SU-DHL-6 (cell line): ENCODE measurements at regions not wholly inside any gene's neighbourhood (a gene's known extent, or its start where the extent isn't known, plus 50 kb on each side); places are given as distances from the start of the nearest gene placed in this dataset.

Source experiments
- H2AFZ ChIP-seq: fragments of 200-600 bp; sonication (generic); 2 replicates; pipeline ENCODE4 v1.6.1; 2014; ENCODE audit warnings: low read depth, mild to moderate bottlenecking, moderate library complexity, mixed read lengths, antibody characterized with exemption, low read length; ENCODE audit not compliant: severe bottlenecking
- H3F3A ChIP-seq: fragments of 200-600 bp; shearing (Covaris generic); 2 replicates; pipeline ENCODE4 v1.6.0; 2016; ENCODE audit warnings: antibody characterized with exemption, mild to moderate bottlenecking; ENCODE audit not compliant: insufficient read depth
- H3K27ac ChIP-seq: fragments of 200-600 bp; sonication (generic); 2 replicates; pipeline ENCODE4 v1.5.1; 2016; ENCODE audit warnings: low read depth, mild to moderate bottlenecking, low read length, moderate library complexity, mixed read lengths
- H3K27me3 ChIP-seq: fragments of 200-600 bp; sonication (generic), shearing (Covaris generic); 2 replicates; pipeline ENCODE4 v1.6.0; 2014; ENCODE audit warnings: mild to moderate bottlenecking, low read length
- H3K36me3 ChIP-seq: fragments of 200-600 bp; sonication (generic); 2 replicates; pipeline ENCODE4 v1.6.1; 2014; ENCODE audit warnings: mild to moderate bottlenecking, low read length, mixed read lengths
- H3K4me2 ChIP-seq: fragments of 300-600, 200-600 bp; shearing (Covaris generic), sonication (generic); 2 replicates; pipeline ENCODE4 v1.6.0; 2014; ENCODE audit warnings: low read length, low read depth, mild to moderate bottlenecking; ENCODE audit not compliant: poor library complexity, severe bottlenecking
- H3K4me3 ChIP-seq: fragments of 200-600 bp; sonication (generic); 2 replicates; pipeline ENCODE4 v1.5.1; 2014; ENCODE audit warnings: antibody characterized with exemption, low read length, mild to moderate bottlenecking, mixed read lengths; ENCODE audit not compliant: insufficient read depth, poor library complexity, severe bottlenecking
- H3K79me2 ChIP-seq: fragments of 200-600 bp; sonication (generic); 2 replicates; pipeline ENCODE4 v1.6.1; 2014; ENCODE audit warnings: mild to moderate bottlenecking, low read length, moderate library complexity; ENCODE audit not compliant: insufficient read depth
- H3K9ac ChIP-seq: fragments of 200-600 bp; sonication (generic); 2 replicates; pipeline ENCODE4 v1.7.0; 2014; ENCODE audit warnings: mild to moderate bottlenecking, low read length
- H3K9me2 ChIP-seq: fragments of 200-600 bp; sonication (generic); replicated peaks from 2 replicates; pipeline ENCODE4 v1.6.1; 2014; ENCODE audit warnings: low read length; ENCODE audit not compliant: insufficient read depth
- H3K9me3 ChIP-seq: fragments of 200-600 bp; sonication (generic); 2 replicates; pipeline ENCODE4 v1.6.1; 2014; ENCODE audit warnings: low read length, mixed read lengths; ENCODE audit not compliant: insufficient read depth
- H4K20me1 ChIP-seq: fragments of 200-600 bp; sonication (generic); 2 replicates; pipeline ENCODE4 v1.6.1; 2014; ENCODE audit warnings: low read depth, mild to moderate bottlenecking, antibody characterized with exemption, low read length, moderate library complexity, mixed read lengths
- EZH2phosphoT487 ChIP-seq: fragments of 200-600 bp; sonication (generic), shearing (Covaris generic); conservative IDR thresholded peaks from 2 replicates; pipeline ENCODE4 v1.6.1; 2018; ENCODE audit warnings: mild to moderate bottlenecking, antibody characterized with exemption, low read length, moderate library complexity, mixed read lengths
- TF ChIP-seq, protein P1 (sequence below): fragments of 200-600 bp; sonication (generic); IDR thresholded peaks from one replicate; pipeline ENCODE4 v1.5.1; 2017; ENCODE audit warnings: antibody characterized with exemption, mild to moderate bottlenecking, low read length, moderate library complexity; ENCODE audit not compliant: insufficient read depth, poor library complexity, severe bottlenecking

DNA sequence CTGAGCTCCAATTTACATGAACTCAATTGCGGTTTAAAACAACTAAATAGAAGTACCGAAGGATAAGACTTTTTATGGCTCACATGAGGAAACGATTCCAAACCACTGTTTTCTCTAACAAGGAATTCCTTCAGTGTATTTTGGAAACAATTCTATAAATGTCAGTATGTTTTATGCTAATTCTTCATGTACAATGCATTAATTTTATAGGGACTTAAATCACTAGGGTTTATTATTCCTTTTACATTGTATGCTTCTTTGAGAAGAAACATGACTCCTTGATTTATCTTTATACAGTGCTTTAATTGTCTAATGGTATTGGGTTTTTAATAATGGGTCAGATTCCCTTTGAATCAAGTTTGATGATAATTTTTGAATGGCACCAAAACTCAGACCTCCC is 566.8 kb downstream of the EPHA4 start:
- H3K4me2 ChIP-seq, result no peak overlapping the region
- no peaks in the 10 kb centered on the region for H3F3A ChIP-seq
- no peak overlapping the region for H3K27ac ChIP-seq
- no peak overlapping the region for H3K4me3 ChIP-seq
- H3K79me2 ChIP-seq, result no peaks in the 10 kb centered on the region
- no peaks in the 10 kb centered on the region for H4K20me1 ChIP-seq
- H2AFZ ChIP-seq, result no peak overlapping the region
- H3K27me3 ChIP-seq, result no peaks in the 10 kb centered on the region
- H3K9me3 ChIP-seq, result no peaks in the 10 kb centered on the region
- H3K36me3 ChIP-seq, result no peaks in the 10 kb centered on the region
- H3K9ac ChIP-seq, result no peak overlapping the region
- no peaks in the 10 kb centered on the region for H3K9me2 ChIP-seq
- no peak for TF ChIP-seq EZH2phosphoT487
- TF ChIP-seq, protein P1, sequence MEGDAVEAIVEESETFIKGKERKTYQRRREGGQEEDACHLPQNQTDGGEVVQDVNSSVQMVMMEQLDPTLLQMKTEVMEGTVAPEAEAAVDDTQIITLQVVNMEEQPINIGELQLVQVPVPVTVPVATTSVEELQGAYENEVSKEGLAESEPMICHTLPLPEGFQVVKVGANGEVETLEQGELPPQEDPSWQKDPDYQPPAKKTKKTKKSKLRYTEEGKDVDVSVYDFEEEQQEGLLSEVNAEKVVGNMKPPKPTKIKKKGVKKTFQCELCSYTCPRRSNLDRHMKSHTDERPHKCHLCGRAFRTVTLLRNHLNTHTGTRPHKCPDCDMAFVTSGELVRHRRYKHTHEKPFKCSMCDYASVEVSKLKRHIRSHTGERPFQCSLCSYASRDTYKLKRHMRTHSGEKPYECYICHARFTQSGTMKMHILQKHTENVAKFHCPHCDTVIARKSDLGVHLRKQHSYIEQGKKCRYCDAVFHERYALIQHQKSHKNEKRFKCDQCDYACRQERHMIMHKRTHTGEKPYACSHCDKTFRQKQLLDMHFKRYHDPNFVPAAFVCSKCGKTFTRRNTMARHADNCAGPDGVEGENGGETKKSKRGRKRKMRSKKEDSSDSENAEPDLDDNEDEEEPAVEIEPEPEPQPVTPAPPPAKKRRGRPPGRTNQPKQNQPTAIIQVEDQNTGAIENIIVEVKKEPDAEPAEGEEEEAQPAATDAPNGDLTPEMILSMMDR, result no peak

DNA sequence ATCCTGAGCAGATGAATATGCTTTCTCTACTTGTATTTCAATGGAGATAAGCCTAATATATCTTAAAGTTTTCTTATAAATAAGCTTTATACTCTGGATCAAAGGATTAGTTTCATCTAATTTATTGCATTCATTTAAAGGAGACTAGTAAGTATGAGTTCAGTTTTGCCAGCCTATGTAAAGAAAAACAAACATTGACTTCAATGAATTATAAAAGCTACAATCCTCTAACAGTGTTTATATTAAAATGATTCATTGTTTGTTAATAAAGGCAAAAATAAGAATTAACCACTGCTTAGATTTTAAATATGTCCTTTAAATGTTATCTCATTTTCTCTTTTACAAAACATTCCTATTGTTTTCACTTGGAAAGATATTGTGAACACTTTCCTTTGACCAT is 566.0 kb downstream of the EPHA4 start:
- Histone ChIP-seq H3K9ac (no peak overlapping the region), H3F3A (no peaks in the 10 kb centered on the region), H3K79me2 (no peaks in the 10 kb centered on the region), H3K27ac (no peak overlapping the region), H3K9me3 (no peaks in the 10 kb centered on the region), H3K9me2 (no peaks in the 10 kb centered on the region), H3K36me3 (no peaks in the 10 kb centered on the region), H3K4me3 (no peak overlapping the region), H2AFZ (no peak overlapping the region), H3K27me3 (no peaks in the 10 kb centered on the region), H4K20me1 (no peaks in the 10 kb centered on the region), H3K4me2 (no peak overlapping the region)
- TF ChIP-seq, protein P1, result no peak
- no peak for TF ChIP-seq EZH2phosphoT487

DNA sequence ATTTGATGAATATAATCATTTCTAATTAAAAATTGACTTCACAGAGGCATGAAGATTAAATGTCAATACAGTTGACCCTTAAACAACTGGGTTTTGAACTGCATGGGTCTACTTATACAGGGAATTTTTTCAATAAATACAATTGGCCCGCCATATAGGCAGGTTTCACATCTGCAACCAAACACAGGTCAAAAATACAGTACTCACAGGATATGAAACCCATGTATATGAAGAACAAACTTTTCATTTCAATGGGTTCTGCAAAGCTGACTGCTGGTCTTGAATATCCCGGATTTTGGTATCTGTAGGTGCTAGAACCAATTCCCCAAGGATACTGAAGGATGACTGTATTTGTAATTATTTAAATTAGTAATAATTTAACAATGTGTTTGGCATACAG is 555.6 kb downstream of the EPHA4 start:
- Histone ChIP-seq H3K79me2 (no peaks in the 10 kb centered on the region), H2AFZ (no peak overlapping the region), H3K4me3 (no peak overlapping the region), H3K4me2 (no peak overlapping the region), H3F3A (no peaks in the 10 kb centered on the region), H4K20me1 (no peaks in the 10 kb centered on the region), H3K27ac (no peak overlapping the region), H3K36me3 (no peaks in the 10 kb centered on the region), H3K9me2 (no peaks in the 10 kb centered on the region), H3K27me3 (no peaks in the 10 kb centered on the region), H3K9me3 (no peaks in the 10 kb centered on the region), H3K9ac (no peak overlapping the region)
- no peak for TF ChIP-seq EZH2phosphoT487
- TF ChIP-seq, protein P1, result no peak

DNA sequence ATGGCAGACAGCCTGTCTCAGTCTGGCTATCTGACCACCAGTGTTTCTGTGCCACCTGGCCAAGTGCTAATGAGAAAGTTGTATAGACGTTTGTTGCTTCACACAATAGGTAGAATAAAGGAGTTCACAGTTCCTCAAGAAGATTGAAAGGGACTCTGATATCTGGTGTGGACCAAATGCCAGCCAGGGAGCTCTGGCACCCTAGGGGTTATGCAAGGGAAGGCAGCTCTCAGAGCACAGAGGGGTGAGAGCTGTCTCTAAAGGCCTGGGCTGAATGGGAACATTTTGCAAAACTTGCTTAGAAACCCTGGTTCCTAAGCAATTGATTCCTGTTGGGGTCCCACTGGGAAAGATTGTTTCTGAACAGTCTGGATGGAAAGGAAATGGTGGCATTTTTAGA is 553.8 kb downstream of the EPHA4 start:
- Histone ChIP-seq H3F3A (no peaks in the 10 kb centered on the region), H3K27ac (no peak overlapping the region), H3K79me2 (no peaks in the 10 kb centered on the region), H3K36me3 (no peaks in the 10 kb centered on the region), H3K9ac (no peak overlapping the region), H2AFZ (no peak overlapping the region), H3K4me3 (no peak overlapping the region), H3K9me2 (no peaks in the 10 kb centered on the region), H4K20me1 (no peaks in the 10 kb centered on the region), H3K4me2 (no peak overlapping the region), H3K9me3 (no peaks in the 10 kb centered on the region), H3K27me3 (no peaks in the 10 kb centered on the region)
- no peak for TF ChIP-seq EZH2phosphoT487
- TF ChIP-seq, protein P1, result no peak
